HG02763 (cell line): ENCODE measurements at regions not wholly inside any gene's neighbourhood (a gene's known extent, or its start where the extent isn't known, plus 50 kb on each side); places are given as distances from the start of the nearest gene placed in this dataset.
"Not testable (repeated sequence)": the region's sequence is repeated elsewhere in the genome, so short reads cannot be mapped to it uniquely, and the experiment has no call there.

Source experiments
- ATAC-seq: cut with Tn5 transposase; IDR thresholded peaks from one replicate; pipeline ENCODE4 v1.9.1; 2021; ENCODE audit warnings: mild to moderate bottlenecking, moderate library complexity; ENCODE audit not compliant: unreplicated experiment

- ATAC-seq = no peak
These were observed 1223.8 kb downstream of the NXPH1 start for GRCh38 chr7:9657257-9657656.

GRCh38 chr7:9671979-9672917 lies 1238.8 kb downstream of the NXPH1 start:
- no peak for ATAC-seq

GRCh38 chr7:9680713-9681112 lies 1247.3 kb downstream of the NXPH1 start:
- no peak for ATAC-seq

- ATAC-seq = no peak
These were observed 1247.9 kb downstream of the NXPH1 start for GRCh38 chr7:9681284-9681683.

- no peak for ATAC-seq
These were observed 1257.9 kb downstream of the NXPH1 start for GRCh38 chr7:9691286-9691685.

- no peak for ATAC-seq
These were observed 1265.0 kb downstream of the NXPH1 start for GRCh38 chr7:9698375-9698774.

GRCh38 chr7:9709216-9709615 lies 1264.5 kb upstream of the PHF14 start:
- no peak for ATAC-seq

GRCh38 chr7:9711259-9711918 lies 1262.3 kb upstream of the PHF14 start:
- no peak for ATAC-seq

GRCh38 chr7:9718071-9718661 lies 1255.5 kb upstream of the PHF14 start:
- ATAC-seq = no peak

- no peak for ATAC-seq
These were observed 1254.4 kb upstream of the PHF14 start for GRCh38 chr7:9719303-9719702.

GRCh38 chr7:9719721-9720120 lies 1254.0 kb upstream of the PHF14 start:
- no peak for ATAC-seq

GRCh38 chr7:9725940-9726663 lies 1247.6 kb upstream of the PHF14 start:
- ATAC-seq = not testable (repeated sequence)

GRCh38 chr7:9726811-9727210 lies 1246.9 kb upstream of the PHF14 start:
- ATAC-seq = not testable (repeated sequence)

GRCh38 chr7:9727467-9727869 lies 1246.2 kb upstream of the PHF14 start:
- ATAC-seq = not testable (repeated sequence)

- not testable (repeated sequence) for ATAC-seq
These were observed 1245.5 kb upstream of the PHF14 start for GRCh38 chr7:9728014-9728657.

GRCh38 chr7:9752033-9752432 lies 1221.6 kb upstream of the PHF14 start:
- no peak for ATAC-seq

GRCh38 chr7:9761224-9761623 lies 1212.4 kb upstream of the PHF14 start:
- no peak for ATAC-seq

- ATAC-seq = no peak
These were observed 1196.8 kb upstream of the PHF14 start for GRCh38 chr7:9776900-9777299.

- no peak for ATAC-seq
These were observed 1195.3 kb upstream of the PHF14 start for GRCh38 chr7:9778367-9778766.

- no peak for ATAC-seq
These were observed 1192.0 kb upstream of the PHF14 start for GRCh38 chr7:9781710-9782109.

- ATAC-seq = no peak
These were observed 1191.4 kb upstream of the PHF14 start for GRCh38 chr7:9782275-9782674.
